GM12891 (cell line): ENCODE measurements at regions not wholly inside any gene's neighbourhood (a gene's known extent, or its start where the extent isn't known, plus 50 kb on each side); places are given as distances from the start of the nearest gene placed in this dataset.

Source experiments
- POLR2A ChIP-seq: IDR thresholded peaks from 2 replicates; pipeline ENCODE4 v1.6.1; 2011; ENCODE audit warnings: low read depth, low read length, control low read depth
- SPI1 ChIP-seq: IDR thresholded peaks from 2 replicates; pipeline ENCODE4 v1.6.1; 2011; ENCODE audit warnings: low read depth, low read length, control low read depth

DNA sequence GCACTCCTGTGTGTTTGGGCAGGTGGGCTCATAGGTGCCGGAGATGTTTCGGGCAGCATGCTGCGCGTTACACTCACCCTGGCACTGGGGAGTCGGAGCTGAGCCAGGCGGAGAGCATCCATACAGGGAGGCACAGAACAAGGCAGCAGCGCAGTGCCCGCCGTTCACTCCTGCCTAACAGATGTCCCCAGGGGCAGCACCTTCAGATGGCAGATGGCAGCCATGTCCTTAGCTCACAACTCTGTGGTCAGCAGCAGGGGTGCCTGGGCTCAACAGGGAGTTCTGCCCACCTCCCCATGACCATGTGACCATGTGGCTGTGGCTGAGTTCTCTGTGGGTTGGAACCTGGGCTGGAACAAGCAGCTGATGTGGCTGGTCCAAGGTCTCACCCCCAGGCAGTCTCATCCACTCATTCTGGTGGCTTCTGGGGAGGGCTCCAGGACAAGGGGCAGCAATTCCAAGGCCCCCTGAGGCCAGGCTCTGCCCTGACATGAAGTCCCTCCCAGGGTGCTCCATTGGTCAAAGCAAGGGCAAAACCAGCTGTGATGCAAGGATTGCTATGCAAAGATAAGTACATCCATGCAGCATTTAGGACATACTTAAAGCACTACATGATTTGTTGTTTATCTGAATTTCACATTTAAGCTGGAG lies 64.2 kb downstream of the MRPL36 start:
- TF ChIP-seq POLR2A (no peak), SPI1 (no peak)
